ENCODE measurements at regions not wholly inside any gene's neighbourhood (a gene's known extent, or its start where the extent isn't known, plus 50 kb on each side); places are given as distances from the start of the nearest gene placed in this dataset.
"Not testable (repeated sequence)": the region's sequence is repeated elsewhere in the genome, so short reads cannot be mapped to it uniquely, and the experiment has no call there.

DNA sequence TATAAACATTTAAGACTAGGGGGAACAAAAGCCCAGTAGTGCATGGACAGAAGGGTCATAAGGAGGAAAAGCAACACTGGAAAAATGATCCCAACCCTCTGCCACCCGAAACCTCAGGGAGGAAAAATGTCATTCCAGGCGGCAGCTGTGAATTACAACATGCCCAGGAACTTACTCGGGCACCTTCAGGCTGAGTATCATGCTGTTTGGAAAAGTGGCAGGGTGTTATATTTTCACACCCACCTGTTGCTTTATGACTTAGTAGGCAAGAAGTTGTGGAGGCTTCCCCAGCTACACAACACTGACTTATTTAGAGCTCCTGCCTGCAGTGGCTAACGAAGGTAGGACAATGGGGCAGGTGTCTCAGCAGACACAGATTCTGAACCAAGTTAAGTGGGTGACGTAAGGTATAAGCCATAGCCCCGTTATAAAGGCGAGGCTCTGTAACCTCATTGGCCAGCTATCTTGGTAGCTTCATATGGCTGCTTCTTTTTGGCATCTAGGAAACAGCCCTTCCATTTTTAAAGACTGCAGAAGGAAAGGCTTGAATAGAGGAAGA is 96.1 kb upstream of the IFNG-AS1 start (continued):
- TF ChIP-seq ZNF302 (tag by site-specific recombination; IDR thresholded peaks at IDR 0.05; ENCODE audit: low read depth) (no peak), ZEB2 (tag by site-specific recombination; IDR thresholded peaks at IDR 0.05) (no peak), ZNF561 (tag by site-specific recombination; IDR thresholded peaks at IDR 0.05; ENCODE audit: borderline replicate concordance) (no peak), ZNF37A (tag by site-specific recombination; IDR thresholded peaks at IDR 0.05) (no peak), GFI1B (tag by site-specific recombination; IDR thresholded peaks at IDR 0.05) (no peak), ZIC2 (tag by site-specific recombination; IDR thresholded peaks at IDR 0.05) (peak; percentile 82)
- TF ChIP-seq, protein P1, sequence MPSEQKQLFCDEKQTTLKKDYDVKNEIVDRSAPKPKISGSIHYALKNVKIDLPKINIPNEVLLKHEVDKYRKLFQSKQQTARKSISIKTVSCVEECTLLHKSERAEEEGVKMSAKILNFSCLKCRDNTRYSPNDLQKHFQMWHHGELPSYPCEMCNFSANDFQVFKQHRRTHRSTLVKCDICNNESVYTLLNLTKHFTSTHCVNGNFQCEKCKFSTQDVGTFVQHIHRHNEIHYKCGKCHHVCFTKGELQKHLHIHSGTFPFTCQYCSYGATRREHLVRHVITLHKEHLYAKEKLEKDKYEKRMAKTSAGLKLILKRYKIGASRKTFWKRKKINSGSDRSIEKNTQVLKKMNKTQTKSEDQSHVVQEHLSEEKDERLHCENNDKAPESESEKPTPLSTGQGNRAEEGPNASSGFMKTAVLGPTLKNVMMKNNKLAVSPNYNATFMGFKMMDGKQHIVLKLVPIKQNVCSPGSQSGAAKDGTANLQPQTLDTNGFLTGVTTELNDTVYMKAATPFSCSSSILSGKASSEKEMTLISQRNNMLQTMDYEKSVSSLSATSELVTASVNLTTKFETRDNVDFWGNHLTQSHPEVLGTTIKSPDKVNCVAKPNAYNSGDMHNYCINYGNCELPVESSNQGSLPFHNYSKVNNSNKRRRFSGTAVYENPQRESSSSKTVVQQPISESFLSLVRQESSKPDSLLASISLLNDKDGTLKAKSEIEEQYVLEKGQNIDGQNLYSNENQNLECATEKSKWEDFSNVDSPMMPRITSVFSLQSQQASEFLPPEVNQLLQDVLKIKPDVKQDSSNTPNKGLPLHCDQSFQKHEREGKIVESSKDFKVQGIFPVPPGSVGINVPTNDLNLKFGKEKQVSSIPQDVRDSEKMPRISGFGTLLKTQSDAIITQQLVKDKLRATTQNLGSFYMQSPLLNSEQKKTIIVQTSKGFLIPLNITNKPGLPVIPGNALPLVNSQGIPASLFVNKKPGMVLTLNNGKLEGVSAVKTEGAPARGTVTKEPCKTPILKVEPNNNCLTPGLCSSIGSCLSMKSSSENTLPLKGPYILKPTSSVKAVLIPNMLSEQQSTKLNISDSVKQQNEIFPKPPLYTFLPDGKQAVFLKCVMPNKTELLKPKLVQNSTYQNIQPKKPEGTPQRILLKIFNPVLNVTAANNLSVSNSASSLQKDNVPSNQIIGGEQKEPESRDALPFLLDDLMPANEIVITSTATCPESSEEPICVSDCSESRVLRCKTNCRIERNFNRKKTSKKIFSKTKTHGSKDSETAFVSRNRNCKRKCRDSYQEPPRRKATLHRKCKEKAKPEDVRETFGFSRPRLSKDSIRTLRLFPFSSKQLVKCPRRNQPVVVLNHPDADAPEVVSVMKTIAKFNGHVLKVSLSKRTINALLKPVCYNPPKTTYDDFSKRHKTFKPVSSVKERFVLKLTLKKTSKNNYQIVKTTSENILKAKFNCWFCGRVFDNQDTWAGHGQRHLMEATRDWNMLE (tag by site-specific recombination; conservative IDR thresholded peaks at IDR 0.05; ENCODE audit: low read depth): no peak

GRCh38 chr12:67900418-67900817 is 88.8 kb upstream of the IFNG-AS1 start:
- H3K36me3 ChIP-seq (ENCODE audit: control insufficient read depth in 2 of 2, insufficient read depth in 1 of 2, low read length in 2 of 2); H3K27ac ChIP-seq (ENCODE audit: extremely low read depth, low read depth, low read length); H3K4me3 ChIP-seq (ENCODE audit: low read depth, low read length); H3K9me3 ChIP-seq (ENCODE audit: control insufficient read depth, insufficient read depth, low read depth, low read length); POLR2A ChIA-PET; CTCF ChIA-PET; H3K4me1 ChIP-seq (ENCODE audit: control insufficient read depth, insufficient read depth, low read length): not testable (repeated sequence)

GRCh38 chr12:67909091-67909531 is 80.1 kb upstream of the IFNG-AS1 start:
- Histone ChIP-seq H3K9me3 (ENCODE audit: control insufficient read depth, insufficient read depth, low read depth, low read length) (no peaks in the 10 kb centered on the region), H3K36me3 (ENCODE audit: control insufficient read depth in 2 of 2, insufficient read depth in 1 of 2, low read length in 2 of 2) (no peaks in the 10 kb centered on the region), H3K4me1 (ENCODE audit: control insufficient read depth, insufficient read depth, low read length) (no peaks in the 10 kb centered on the region), H3K4me3 (ENCODE audit: low read depth, low read length) (no peak overlapping the region), H3K27ac (ENCODE audit: extremely low read depth, low read depth, low read length) (no peak overlapping the region)
- POLR2A ChIA-PET: no interaction called here
- CTCF ChIA-PET: interaction anchor here (0.7 to 1.4 kb wide), 2 partner anchors 12 to 553 kb away, joined by 3 read pairs; no protein-coding TSS in a partner anchor
- TF ChIP-seq ZNF423 (tag by site-specific recombination; IDR thresholded peaks at IDR 0.05) (no peak), ZNF2 (tag by site-specific recombination; IDR thresholded peaks at IDR 0.05) (no peak), ZNF280C (tag by site-specific recombination; IDR thresholded peaks at IDR 0.05) (no peak), ZNF558 (tag by site-specific recombination; IDR thresholded peaks at IDR 0.05) (no peak)
- TF ChIP-seq, protein P2, sequence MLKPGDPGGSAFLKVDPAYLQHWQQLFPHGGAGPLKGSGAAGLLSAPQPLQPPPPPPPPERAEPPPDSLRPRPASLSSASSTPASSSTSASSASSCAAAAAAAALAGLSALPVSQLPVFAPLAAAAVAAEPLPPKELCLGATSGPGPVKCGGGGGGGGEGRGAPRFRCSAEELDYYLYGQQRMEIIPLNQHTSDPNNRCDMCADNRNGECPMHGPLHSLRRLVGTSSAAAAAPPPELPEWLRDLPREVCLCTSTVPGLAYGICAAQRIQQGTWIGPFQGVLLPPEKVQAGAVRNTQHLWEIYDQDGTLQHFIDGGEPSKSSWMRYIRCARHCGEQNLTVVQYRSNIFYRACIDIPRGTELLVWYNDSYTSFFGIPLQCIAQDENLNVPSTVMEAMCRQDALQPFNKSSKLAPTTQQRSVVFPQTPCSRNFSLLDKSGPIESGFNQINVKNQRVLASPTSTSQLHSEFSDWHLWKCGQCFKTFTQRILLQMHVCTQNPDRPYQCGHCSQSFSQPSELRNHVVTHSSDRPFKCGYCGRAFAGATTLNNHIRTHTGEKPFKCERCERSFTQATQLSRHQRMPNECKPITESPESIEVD (tag by site-specific recombination; IDR thresholded peaks at IDR 0.05): peak; percentile 21; the same call in 1 of the 2 replicates

Data from HEK293 (cell line).